Thoracic aorta (tissue), 2 donors: ENCODE measurements at regions not wholly inside any gene's neighbourhood (a gene's known extent, or its start where the extent isn't known, plus 50 kb on each side); places are given as distances from the start of the nearest gene placed in this dataset.
"Not testable (repeated sequence)": the region's sequence is repeated elsewhere in the genome, so short reads cannot be mapped to it uniquely, and the experiment has no call there.

Experiments used
- ATAC-seq: fragments of 150-250 bp; one replicate; pipeline ENCODE4 v1.8.0; 2017; ENCODE audit warnings: low read depth; ENCODE audit not compliant: insufficient number of reproducible peaks, low FRiP score
- DNase-seq: peaks from one replicate; pipeline ENCODE4 v3.0.0-alpha.2; 2020; ENCODE audit warnings: low spot score
- H3K27ac ChIP-seq, 2 donors: fragments of 200-600 bp; sonication (generic); 1 replicate in 1 of 2; 2 replicates in 1 of 2; pipeline ENCODE4 v1.5.1; 2016; ENCODE audit warnings: mild to moderate bottlenecking in 2 of 2, moderate library complexity in 2 of 2
- H3K27me3 ChIP-seq: fragments of 200-600 bp; sonication (generic); replicated peaks from 2 replicates; pipeline ENCODE4 v1.6.0; 2016; ENCODE audit warnings: mild to moderate bottlenecking; ENCODE audit not compliant: insufficient read depth
- H3K36me3 ChIP-seq: fragments of 200-600 bp; sonication (generic); one replicate; pipeline ENCODE4 v1.5.1; 2016
- H3K4me1 ChIP-seq, 2 donors: fragments of 200-600 bp; sonication (generic); 1 replicate in 1 of 2; 2 replicates in 1 of 2; pipeline versions ENCODE4 v1.5.1 to v1.6.0; 2016; ENCODE audit warnings: low read depth in 2 of 2, mild to moderate bottlenecking in 1 of 2; ENCODE audit not compliant: control insufficient read depth in 1 of 2
- H3K4me3 ChIP-seq: fragments of 200-600 bp; sonication (generic); 2 replicates; pipeline ENCODE4 v1.5.1; 2016; ENCODE audit warnings: mild to moderate bottlenecking
- H3K9me3 ChIP-seq: fragments of 200-600 bp; sonication (generic); 2 replicates; pipeline ENCODE4 v1.5.1; 2016
- CTCF ChIP-seq: fragments of 200-600 bp; sonication (generic); IDR thresholded peaks from one replicate; pipeline ENCODE4 v1.5.1; 2019; ENCODE audit warnings: antibody characterized with exemption

DNA sequence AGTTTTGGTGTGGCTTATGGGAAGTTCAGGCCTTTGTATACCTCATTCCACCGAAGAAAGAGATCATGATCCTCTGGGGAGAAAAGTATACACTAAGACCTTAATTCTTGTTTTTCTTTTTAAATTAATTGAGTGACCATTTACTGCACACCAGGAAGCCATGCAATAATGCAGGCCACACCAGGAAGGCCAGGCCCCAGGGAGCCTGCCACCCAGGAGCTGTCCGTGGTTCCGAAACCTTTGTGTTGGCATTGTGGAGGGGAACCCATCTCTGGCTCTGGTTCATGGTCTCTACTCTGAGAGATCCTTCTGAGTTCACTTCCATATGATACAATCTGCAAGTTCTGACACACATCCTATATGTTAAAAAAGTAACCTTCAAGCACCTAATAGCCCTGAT lies 291.8 kb downstream of the MIAT start:
- H3K4me1 ChIP-seq: no peaks in the 10 kb centered on the region
- no peaks in the 10 kb centered on the region for H3K27me3 ChIP-seq
- no peak for TF ChIP-seq CTCF
- DNase-seq (no peak), ATAC-seq (no peak)
- H3K9me3 ChIP-seq: no peaks in the 10 kb centered on the region
- H3K27ac ChIP-seq: no peak overlapping the region
- no peaks in the 10 kb centered on the region for H3K36me3 ChIP-seq
- no peak overlapping the region for H3K4me3 ChIP-seq

GRCh38 chr22:26951139-26951538 lies 293.8 kb downstream of the MIAT start:
- H3K4me3 ChIP-seq, H3K27me3 ChIP-seq, H3K9me3 ChIP-seq, H3K27ac ChIP-seq, H3K36me3 ChIP-seq, DNase-seq, ATAC-seq, H3K4me1 ChIP-seq: not testable (repeated sequence)

DNA sequence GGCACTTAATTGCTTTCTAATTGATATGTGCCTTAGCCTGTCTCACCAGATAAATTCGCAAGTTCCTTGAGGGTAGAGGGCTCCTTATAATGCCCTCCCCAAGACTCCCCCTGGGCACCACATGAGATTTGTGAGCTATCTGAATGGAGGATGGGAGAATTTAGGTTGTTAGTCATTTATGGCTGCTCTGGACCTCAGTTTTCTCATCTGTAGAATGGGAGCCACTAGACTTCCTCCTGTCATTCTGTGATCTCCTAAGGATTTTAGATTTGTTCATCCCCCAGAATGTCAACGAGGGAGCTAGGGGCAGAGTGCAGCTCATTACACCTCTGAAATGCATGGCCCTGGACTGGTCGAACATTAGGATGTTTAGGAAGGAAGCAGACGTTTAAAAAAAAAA lies 294.6 kb downstream of the MIAT start:
- no peaks in the 10 kb centered on the region for H3K9me3 ChIP-seq
- H3K27ac ChIP-seq: no peak overlapping the region
- ATAC-seq (no peak), DNase-seq (no peak)
- no peak for TF ChIP-seq CTCF
- no peaks in the 10 kb centered on the region for H3K27me3 ChIP-seq
- no peaks in the 10 kb centered on the region for H3K36me3 ChIP-seq
- no peak overlapping the region for H3K4me3 ChIP-seq
- no peaks in the 10 kb centered on the region for H3K4me1 ChIP-seq

- H3K4me1 ChIP-seq: no peaks in the 10 kb centered on the region
- TF ChIP-seq CTCF: no peak
- H3K27me3 ChIP-seq: no peaks in the 10 kb centered on the region
Measured at GRCh38 chr22:26952451-26953011, 295.1 kb downstream of the MIAT start.

DNA sequence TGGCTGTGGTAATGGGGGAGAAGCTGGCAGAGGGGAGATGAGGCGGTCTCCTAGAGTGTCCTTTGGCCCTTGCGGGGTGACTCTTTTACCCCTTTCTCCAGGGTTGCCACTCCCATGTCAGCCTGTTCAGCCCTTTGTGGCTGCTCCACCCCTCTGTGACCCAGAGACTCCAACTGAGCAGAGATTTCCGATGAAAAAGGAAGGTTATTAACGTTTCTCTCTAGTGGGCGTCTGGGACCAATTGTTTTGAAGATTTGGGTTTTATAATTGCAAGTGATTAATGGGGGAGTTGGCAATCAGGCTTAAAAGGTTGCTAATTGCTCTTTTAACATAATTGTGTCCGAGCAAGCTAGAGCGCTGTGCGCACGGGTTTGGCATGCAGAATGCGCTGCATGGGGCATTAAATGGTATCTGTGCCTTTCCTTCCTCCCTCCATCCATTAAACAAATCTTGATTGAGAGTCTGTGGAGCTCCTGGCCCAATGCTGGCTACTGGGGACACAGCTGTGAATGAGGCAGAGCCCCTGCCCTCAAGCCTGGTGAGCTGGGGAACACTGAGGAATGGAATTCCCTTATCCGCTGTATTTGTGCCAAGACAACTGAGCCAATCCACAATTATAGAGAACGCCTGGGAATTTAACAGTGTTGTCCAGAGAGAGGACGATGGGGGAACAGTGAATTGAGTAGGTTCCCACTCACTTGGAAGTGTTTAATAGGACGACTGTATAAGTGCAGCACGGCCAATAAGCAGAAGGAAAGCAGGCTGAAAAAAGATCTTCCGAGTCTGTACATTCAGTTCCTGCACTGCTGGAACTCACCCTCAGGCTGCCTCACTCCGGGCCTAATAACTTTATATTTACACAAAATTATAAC lies 295.9 kb downstream of the MIAT start:
- DNase-seq (no peak), ATAC-seq (no peak)
- TF ChIP-seq CTCF: no peak
- Histone ChIP-seq H3K27ac (no peak overlapping the region), H3K9me3 (no peaks in the 10 kb centered on the region), H3K4me1 (no peaks in the 10 kb centered on the region), H3K27me3 (no peaks in the 10 kb centered on the region), H3K36me3 (no peaks in the 10 kb centered on the region), H3K4me3 (no peak overlapping the region)

More at GRCh38 chr22:26952451-26953011, 295.1 kb downstream of the MIAT start:
- DNase-seq (no peak), ATAC-seq (no peak)
- Histone ChIP-seq H3K27ac (no peak overlapping the region), H3K9me3 (no peaks in the 10 kb centered on the region), H3K4me3 (no peak overlapping the region), H3K36me3 (no peaks in the 10 kb centered on the region)
